Kidney tubule cell (primary cell): ENCODE measurements at regions not wholly inside any gene's neighbourhood (a gene's known extent, or its start where the extent isn't known, plus 50 kb on each side); places are given as distances from the start of the nearest gene placed in this dataset.

Source experiments
- DNase-seq: peaks from one replicate; pipeline ENCODE4 v3.0.0-alpha.2; 2018; ENCODE audit warnings: low spot score

GRCh38 chr21:17979763-17980162 is 160.6 kb upstream of the C21orf91 start:
- DNase-seq: no peak

DNA sequence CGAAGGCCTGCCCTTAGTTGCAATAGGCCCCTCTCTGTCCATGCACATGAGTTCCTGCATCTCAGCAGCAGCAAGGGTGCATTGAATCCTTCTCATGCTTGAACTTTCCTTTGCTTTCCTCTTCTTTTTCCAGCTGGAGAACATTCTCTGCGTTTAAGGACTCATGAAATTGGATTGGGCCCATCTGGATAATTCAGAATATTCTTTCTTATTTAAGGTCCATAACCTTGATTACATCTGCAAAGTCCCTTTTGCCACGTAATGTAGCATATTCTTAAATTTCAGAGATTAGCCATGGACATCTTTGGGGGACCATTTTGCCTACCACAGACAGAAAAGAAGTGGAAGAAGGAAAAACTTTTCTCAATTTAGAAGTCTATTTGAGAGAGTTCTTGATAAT is 159.7 kb upstream of the C21orf91 start:
- DNase-seq: no peak

GRCh38 chr21:17976691-17977090 is 157.5 kb upstream of the C21orf91 start:
- DNase-seq: no peak

GRCh38 chr21:17976139-17976538 is 157.0 kb upstream of the C21orf91 start:
- DNase-seq: no peak

DNA sequence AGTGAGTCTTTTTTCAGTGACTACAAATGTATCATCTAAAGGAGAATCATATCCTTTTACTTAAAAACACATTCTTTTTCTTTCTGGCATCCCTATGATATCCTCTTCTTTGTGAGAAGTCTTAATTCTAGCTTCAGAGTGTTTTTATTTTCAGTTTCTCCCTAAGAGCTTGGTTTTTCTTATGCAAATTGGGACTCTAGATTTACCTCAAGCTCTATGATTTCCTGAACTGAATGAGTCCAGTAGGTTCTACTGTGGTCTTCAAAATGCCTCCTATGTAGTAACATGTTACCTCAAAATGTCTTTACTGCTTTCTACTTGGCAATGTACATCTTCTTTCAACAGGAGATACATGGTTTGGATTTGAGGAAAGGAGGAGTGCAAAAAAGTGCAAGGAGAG is 148.2 kb upstream of the C21orf91 start:
- no peak for DNase-seq

DNA sequence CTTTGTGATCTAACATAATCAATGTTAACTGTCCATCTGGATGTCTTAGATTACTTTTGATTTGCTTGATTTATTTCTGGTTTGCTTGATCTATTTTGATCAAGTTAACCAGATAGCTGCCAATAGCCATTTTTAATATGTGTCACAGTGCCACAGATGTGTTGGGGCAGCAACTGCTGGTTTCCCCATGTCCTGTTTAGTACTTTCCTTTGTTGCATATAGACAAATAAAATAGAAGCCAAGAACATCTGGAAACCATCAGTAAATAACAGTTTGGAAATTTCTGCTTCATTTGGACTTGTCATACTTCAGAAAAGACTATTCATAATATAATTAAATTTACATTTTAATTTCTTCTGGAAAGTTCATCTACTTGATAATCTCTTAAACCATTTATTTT is 145.6 kb upstream of the C21orf91 start:
- no peak for DNase-seq

DNA sequence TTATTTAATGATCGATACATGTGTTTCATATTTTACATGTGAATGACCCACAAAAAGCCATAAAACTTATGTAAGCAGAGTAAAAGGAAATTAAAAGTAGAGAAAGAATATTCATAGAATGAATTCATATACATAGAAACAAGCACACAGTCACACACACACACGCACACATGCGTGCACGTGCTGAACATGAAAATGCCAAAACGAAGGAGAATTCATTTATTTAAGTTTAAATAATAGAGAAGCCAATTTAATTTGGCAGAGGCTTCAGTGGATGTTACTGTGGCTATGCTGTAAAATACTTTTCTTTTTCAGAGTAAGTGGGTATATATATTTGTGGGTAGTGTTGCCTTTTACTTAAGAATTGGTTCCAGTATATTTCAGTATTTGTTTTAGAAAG is 145.0 kb upstream of the C21orf91 start:
- DNase-seq: no peak

DNA sequence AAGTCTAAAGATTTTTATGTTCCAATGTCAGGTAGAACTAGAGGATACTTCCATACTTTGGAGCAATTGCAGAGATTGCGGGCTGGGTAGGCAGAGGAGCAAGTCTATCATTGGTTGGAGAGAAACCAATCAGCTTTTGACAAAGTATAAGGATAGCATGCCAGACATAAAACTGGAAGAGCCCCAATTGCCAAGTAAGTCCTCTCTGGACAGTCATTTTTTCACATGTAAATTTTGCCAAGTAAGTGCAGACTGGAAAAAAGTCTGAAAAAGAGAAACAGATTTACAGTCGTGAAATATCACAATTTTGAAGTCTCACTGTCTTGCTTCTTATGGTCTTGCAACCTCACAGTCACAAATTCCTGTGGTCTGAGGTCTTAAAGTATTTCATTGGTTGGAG is 131.4 kb upstream of the C21orf91 start:
- DNase-seq: no peak

- no peak for DNase-seq
Measured at GRCh38 chr21:17949421-17949820, 130.3 kb upstream of the C21orf91 start.

DNA sequence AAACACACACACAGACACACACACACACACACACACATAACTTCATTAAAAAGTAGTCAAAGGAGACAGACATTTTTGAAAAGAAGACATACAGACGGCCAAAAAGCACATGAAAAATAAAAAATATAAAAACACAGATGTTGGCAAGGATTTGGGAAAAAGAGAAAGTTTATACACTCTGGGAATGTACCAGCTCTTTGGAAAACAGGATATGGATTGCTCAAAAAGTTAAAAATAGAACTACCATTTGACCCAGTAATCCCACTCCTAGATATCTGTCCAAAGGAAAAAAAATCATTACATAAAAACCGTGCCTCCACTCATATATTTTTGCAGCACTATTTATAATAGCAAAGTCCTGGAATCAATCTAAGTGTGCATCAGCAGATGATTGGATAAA is 128.4 kb upstream of the C21orf91 start:
- DNase-seq: no peak

DNA sequence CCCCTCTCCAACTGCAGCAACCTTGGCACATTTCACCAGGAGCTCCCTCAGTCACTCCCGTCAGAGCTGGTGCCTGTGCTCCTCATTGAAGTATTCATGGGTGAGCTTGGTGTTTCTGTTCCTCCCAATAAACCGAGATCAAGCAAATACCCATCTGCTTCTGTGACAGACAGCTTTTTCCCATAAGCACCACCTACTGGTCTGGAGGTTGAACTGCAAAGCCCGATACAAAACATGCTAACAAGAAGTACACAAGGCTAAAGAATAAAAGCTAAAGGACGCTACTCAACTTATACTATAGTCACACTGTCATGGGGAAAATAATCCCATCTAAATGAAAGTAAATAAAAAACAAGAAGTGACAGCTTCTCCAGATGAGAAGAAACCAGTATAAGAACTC is 111.9 kb upstream of the C21orf91 start:
- DNase-seq: peak; percentile 2

DNA sequence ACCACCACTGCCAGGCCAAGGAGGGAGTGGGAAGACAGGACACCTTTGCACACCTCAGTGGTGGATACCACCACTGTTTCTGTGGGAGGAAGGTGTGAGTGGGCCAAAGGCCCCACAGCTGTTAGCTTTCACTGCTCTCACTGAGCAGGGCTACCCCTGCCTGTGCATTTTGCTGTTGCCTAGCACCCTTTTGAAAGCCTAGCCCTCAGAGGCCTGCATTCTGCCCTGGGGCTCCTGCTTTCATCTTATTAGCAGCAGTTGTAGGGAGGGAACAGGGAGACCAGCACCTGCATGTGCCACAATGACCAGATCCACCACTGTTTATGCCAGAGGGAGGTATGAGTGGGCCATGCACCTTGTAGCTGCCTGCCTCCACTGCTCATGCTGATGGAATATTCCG is 110.9 kb upstream of the C21orf91 start:
- no peak for DNase-seq

DNA sequence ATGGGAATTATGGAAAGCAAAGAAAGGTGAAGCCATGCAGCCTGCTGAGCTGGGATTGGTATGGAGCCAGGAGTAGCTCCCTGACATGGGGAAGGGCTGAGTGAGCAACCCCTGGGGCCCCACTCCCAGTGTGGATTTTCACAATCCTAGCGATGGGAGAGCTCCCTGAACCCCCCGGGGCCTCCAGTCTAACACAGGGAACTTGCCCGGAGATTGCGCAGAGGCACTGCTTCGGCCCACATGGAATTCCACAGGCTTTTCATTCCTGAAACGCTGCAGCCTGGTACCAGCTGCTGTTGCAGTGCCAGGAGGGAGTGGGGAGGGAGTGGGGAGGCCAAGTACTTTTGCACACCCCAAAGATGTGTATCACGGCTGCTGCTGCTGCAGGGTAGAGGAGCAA is 110.4 kb upstream of the C21orf91 start:
- no peak for DNase-seq

DNA sequence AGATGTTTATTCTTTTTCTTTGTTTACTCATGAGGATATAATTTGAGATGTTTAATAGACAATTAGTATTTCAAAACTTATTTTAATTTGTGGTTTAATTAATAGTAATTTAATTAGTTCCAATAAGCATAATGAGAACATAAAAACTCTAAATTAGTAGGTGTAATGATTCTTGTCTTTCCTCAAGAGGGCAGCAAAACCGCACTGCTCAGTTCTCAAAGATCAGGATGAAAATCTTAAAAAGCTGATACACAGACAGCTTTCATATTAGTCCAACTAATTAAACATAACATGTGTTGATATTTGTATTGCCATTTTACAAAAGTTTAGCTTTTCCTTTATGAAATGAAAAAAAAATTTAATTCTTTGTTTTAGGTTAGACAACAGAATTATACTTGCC is 106.7 kb upstream of the C21orf91 start:
- peak; percentile 37 for DNase-seq

DNA sequence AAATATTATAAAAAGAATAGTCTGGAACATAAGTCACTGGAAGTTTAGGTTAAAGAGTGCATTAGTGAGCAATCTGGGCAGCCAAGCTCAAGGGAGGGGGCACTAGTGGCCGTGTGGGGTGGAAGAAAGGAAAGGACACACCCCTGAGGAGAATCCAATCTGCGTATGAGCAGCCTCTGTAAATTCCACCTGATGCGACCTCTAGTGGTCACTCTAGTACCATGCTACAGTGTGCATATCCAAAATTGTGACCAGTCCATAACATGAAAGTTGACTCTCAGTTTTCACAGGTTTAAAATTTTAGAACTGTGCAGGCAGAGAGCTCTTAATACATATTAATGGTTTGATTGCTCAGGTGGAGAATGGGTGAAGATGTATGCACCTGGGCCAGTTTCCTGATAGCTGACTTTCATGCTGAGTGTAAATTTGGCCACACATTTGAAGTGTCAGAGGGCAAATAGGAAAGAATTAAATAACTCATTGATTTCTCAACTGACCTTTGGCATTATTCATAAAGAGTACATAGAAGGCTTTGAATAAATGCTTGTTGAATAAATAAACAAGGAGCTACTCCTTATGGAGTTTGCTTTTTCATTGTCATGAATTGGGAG is 105.9 kb upstream of the C21orf91 start:
- DNase-seq: peak; percentile 67

GRCh38 chr21:17921579-17922530 is 102.7 kb upstream of the C21orf91 start:
- DNase-seq: peak; percentile 63

DNA sequence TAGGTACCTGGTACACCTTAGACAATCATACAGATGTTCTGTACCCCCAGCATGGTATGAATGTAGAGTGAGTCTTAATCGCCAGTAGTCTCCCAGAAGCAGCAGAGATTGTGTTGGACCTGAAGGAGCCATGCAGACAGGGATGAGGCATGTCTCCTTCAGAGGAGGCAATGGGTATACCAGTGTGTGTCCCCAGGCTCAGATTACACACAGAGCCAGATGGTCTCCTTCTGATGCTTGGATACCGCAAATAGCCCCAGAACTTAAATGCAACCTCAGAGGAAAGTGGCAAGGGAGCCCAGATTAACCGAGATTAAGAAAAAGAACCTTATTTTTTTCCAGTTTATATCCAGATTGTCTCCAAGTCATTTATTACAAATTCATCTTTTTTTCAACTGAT is 96.8 kb upstream of the C21orf91 start:
- no peak for DNase-seq

- DNase-seq: peak; percentile 12
Measured at GRCh38 chr21:17911628-17912027, 92.5 kb upstream of the C21orf91 start.

- no peak for DNase-seq
Measured at GRCh38 chr21:17903929-17904639, 84.9 kb upstream of the C21orf91 start.

DNA sequence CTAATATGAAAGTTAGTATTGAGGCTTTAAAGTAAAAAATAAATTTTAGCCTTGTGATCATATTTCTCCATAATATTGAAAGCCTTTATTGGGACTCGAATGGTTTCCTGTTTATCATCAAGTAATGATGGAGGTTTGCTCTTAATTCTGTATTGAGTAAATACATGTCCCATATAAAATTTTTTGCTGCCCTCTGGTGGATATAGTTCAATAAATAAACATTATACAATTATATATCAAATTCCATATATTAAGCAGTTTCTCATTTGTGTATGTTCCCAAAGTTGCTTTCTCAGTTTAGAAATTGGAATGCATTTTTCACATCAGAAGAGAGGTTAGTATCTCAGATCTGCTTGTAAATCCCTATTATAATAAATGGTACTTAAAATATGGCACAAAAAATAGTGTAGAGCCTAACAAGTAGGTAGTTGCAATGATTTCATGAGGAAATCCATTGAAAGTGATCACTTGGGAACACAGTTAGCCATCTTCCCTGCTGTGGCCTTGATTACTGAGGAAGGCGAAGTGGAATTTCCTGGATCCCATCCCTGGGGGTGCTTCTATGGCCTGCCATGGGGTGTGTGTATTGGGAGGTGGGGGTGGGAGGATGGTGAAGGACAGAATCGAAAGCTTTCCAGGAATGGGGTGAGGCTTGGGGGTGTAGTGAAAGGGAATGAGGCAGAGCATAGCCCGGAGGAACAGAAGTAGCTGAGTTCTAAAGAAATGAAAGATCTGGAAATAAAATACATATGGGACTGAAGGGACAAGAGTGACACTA is 84.1 kb upstream of the C21orf91 start:
- peak; percentile 46 for DNase-seq

GRCh38 chr21:17901458-17902079 is 82.4 kb upstream of the C21orf91 start:
- DNase-seq: peak; percentile 33

DNA sequence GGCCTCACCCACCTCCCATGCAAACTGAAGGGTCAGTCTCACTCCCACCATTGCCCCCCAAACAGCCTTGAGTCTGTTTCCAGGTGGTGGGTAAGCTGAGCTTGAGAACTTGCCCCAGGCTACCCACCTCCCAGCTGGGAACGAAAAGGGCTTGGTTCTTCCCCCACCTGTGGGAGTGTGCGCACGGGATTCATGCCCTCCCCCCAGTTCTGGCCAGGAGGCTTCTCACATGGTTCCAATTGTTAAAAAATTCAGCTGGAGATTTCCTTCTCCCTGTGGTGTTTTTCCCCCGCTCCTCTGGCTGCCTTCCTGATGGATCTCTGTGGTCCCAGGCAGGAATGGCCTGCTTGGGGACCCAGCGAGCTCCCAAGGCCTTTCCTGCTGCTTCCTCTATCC is 81.8 kb upstream of the C21orf91 start:
- no peak for DNase-seq
